ENCODE measurements at regions not wholly inside any gene's neighbourhood (a gene's known extent, or its start where the extent isn't known, plus 50 kb on each side); places are given as distances from the start of the nearest gene placed in this dataset.

- TF ChIP-seq CTCF (conservative IDR thresholded peaks at IDR 0.05) (no peak), EZH2 (IDR thresholded peaks at IDR 0.05; ENCODE audit: low read depth) (no peak)
Measured at GRCh38 chr17:77444984-77445759, 304.4 kb downstream of the SEC14L1 start.
